HEK293 (cell line): ENCODE measurements at regions not wholly inside any gene's neighbourhood (a gene's known extent, or its start where the extent isn't known, plus 50 kb on each side); places are given as distances from the start of the nearest gene placed in this dataset.
"Not testable (repeated sequence)": the region's sequence is repeated elsewhere in the genome, so short reads cannot be mapped to it uniquely, and the experiment has no call there.

Experiments used
- CTCF ChIA-PET: fragments of 350-600 bp; formaldehyde crosslinking; extraction: SDS; loops from one replicate; lab custom pipeline; 2021; ENCODE audit warnings: antibody characterized with exemption; lab: Yijun Ruan, JAX
- POLR2A ChIA-PET: fragments of 300-600 bp; formaldehyde crosslinking; extraction: SDS; loops from one replicate; lab custom pipeline; 2020; ENCODE audit warnings: antibody characterized with exemption, inconsistent platforms; lab: Yijun Ruan, JAX
- H3K27ac ChIP-seq: fragments of 200-500 bp; sonication (Bioruptor generic); 2 replicates; pipeline ENCODE4 v1.5.1; 2014; ENCODE audit warnings: low read depth, low read length, control low read depth, inconsistent platforms; ENCODE audit errors: extremely low read depth
- H3K36me3 ChIP-seq, 2 experiments: fragments of 200-500 bp in 1 of 2; sonication (Bioruptor generic) in 1 of 2; 1 replicate in 1 of 2; 2 replicates in 1 of 2; pipeline ENCODE4 v1.5.1; 2014 to 2017; ENCODE audit warnings: inconsistent platforms in 2 of 2, low read length in 2 of 2; ENCODE audit not compliant: control insufficient read depth in 2 of 2, insufficient read depth in 1 of 2
- H3K4me1 ChIP-seq: fragments of 200-500 bp; sonication (Bioruptor generic); 2 replicates; pipeline ENCODE4 v1.5.1; 2014; ENCODE audit warnings: mild to moderate bottlenecking, low read length, inconsistent platforms; ENCODE audit not compliant: control insufficient read depth, insufficient read depth
- H3K4me3 ChIP-seq: 2 replicates; pipeline ENCODE4 v1.5.1; 2011; ENCODE audit warnings: low read depth, mild to moderate bottlenecking, control low read depth, low read length, moderate library complexity
- H3K9me3 ChIP-seq: fragments of 200-500 bp; sonication (Bioruptor generic); 2 replicates; pipeline ENCODE4 v1.5.1; 2014; ENCODE audit warnings: low read depth, low read length, inconsistent platforms; ENCODE audit not compliant: control insufficient read depth, insufficient read depth
- MYNN ChIP-seq: fragments of 450-650 bp; formaldehyde crosslinking; IDR thresholded peaks from 2 replicates; pipeline ENCODE4 v1.5.1; 2016; ENCODE audit warnings: missing biosample characterization, missing genetic modification characterization, borderline replicate concordance
- PRDM10 ChIP-seq: fragments of 450-650 bp; formaldehyde crosslinking; IDR thresholded peaks from 2 replicates; pipeline ENCODE4 v1.5.1; 2016; ENCODE audit warnings: missing biosample characterization, missing genetic modification characterization
- PRDM2 ChIP-seq: fragments of 450-650 bp; formaldehyde crosslinking; IDR thresholded peaks from 2 replicates; pipeline ENCODE4 v1.5.1; 2016; ENCODE audit warnings: missing biosample characterization, missing genetic modification characterization, borderline replicate concordance
- PRDM6 ChIP-seq: fragments of 450-650 bp; formaldehyde crosslinking; IDR thresholded peaks from 2 replicates; pipeline ENCODE4 v1.5.1; 2017; ENCODE audit warnings: missing biosample characterization, missing genetic modification characterization
- SCRT2 ChIP-seq: fragments of 450-650 bp; formaldehyde crosslinking; IDR thresholded peaks from 2 replicates; pipeline ENCODE4 v1.5.1; 2016; ENCODE audit warnings: missing biosample characterization, missing genetic modification characterization
- ZBTB26 ChIP-seq: fragments of 450-650 bp; formaldehyde crosslinking; optimal IDR thresholded peaks from 2 replicates; pipeline ENCODE3; 2016; ENCODE audit warnings: missing biosample characterization, mild to moderate bottlenecking, missing genetic modification characterization
- ZNF16 ChIP-seq: fragments of 450-650 bp; formaldehyde crosslinking; IDR thresholded peaks from 2 replicates; pipeline ENCODE4 v1.5.1; 2016; ENCODE audit warnings: low read depth, missing biosample characterization, missing genetic modification characterization
- ZNF530 ChIP-seq: fragments of 450-650 bp; formaldehyde crosslinking; IDR thresholded peaks from 2 replicates; pipeline ENCODE4 v1.5.1; 2016; ENCODE audit warnings: low read depth, missing biosample characterization, missing genetic modification characterization
- ZNF561 ChIP-seq: fragments of 450-650 bp; IDR thresholded peaks from 2 replicates; pipeline ENCODE4 v1.5.1; 2018; ENCODE audit warnings: missing biosample characterization, missing genetic modification characterization, borderline replicate concordance
- ZNF704 ChIP-seq: fragments of 450-650 bp; formaldehyde crosslinking; IDR thresholded peaks from 2 replicates; pipeline ENCODE4 v1.5.1; 2016; ENCODE audit warnings: missing biosample characterization, missing genetic modification characterization
- ZXDB ChIP-seq: fragments of 450-650 bp; formaldehyde crosslinking; IDR thresholded peaks from 2 replicates; pipeline ENCODE4 v1.5.1; 2016; ENCODE audit warnings: missing biosample characterization, missing genetic modification characterization

- TF ChIP-seq PRDM2 (tag by site-specific recombination) = no peak
- TF ChIP-seq ZNF16 (tag by site-specific recombination) = no peak
- TF ChIP-seq ZBTB26 (tag by site-specific recombination) = no peak
- TF ChIP-seq MYNN = no peak
- TF ChIP-seq PRDM6 = no peak
- no peak for TF ChIP-seq ZNF530 (tag by site-specific recombination)
- TF ChIP-seq ZNF704 (tag by site-specific recombination) = no peak
- TF ChIP-seq, all 188 proteins: peak for 0
Observed at GRCh38 chr4:59503731-59504130, 1696.4 kb upstream of the ADGRL3 start (continued).

- H3K9me3 ChIP-seq, H3K4me1 ChIP-seq, H3K27ac ChIP-seq, CTCF ChIA-PET, H3K36me3 ChIP-seq, POLR2A ChIA-PET, H3K4me3 ChIP-seq: not testable (repeated sequence)
Observed at GRCh38 chr4:59511809-59512208, 1688.3 kb upstream of the ADGRL3 start.

- Histone ChIP-seq H3K36me3 (no peaks in the 10 kb centered on the region), H3K27ac (no peak overlapping the region), H3K4me3 (no peak overlapping the region), H3K4me1 (no peaks in the 10 kb centered on the region), H3K9me3 (no peaks in the 10 kb centered on the region)
- TF ChIP-seq PRDM10 = no peak
- TF ChIP-seq SCRT2 = no peak
- TF ChIP-seq ZXDB (tag by site-specific recombination) = no peak
- TF ChIP-seq ZNF561 (tag by site-specific recombination) = no peak
- POLR2A ChIA-PET = no interaction called here
- CTCF ChIA-PET = no interaction called here
Observed at GRCh38 chr4:59517007-59517406, 1683.1 kb upstream of the ADGRL3 start.
